NCI-H524 (cell line): ENCODE measurements at regions not wholly inside any gene's neighbourhood (a gene's known extent, or its start where the extent isn't known, plus 50 kb on each side); places are given as distances from the start of the nearest gene placed in this dataset.
A peak's percentile ranks its signal among the peaks of the same experiment; 100 is the strongest.

ENCODE experiments used
- DNase-seq, 2 experiments: peaks; one replicate each; lab custom pipeline; 2025; lab: John Stamatoyannopoulos, UW

GRCh38 chr13:85381082-85381481, 418.1 kb downstream of the SLITRK6 start:
- no peak for DNase-seq

- DNase-seq, result no peak
Observed at GRCh38 chr13:85379991-85380390, 419.2 kb downstream of the SLITRK6 start.

GRCh38 chr13:85379433-85379832, 419.8 kb downstream of the SLITRK6 start:
- no peak for DNase-seq

- no peak for DNase-seq
Observed at GRCh38 chr13:85377783-85378182, 421.4 kb downstream of the SLITRK6 start.

- no peak for DNase-seq
Observed at GRCh38 chr13:85373322-85373721, 425.9 kb downstream of the SLITRK6 start.

GRCh38 chr13:85371254-85371653, 428.0 kb downstream of the SLITRK6 start:
- no peak for DNase-seq

GRCh38 chr13:85368686-85369085, 430.5 kb downstream of the SLITRK6 start:
- no peak for DNase-seq

GRCh38 chr13:85367887-85368286, 431.3 kb downstream of the SLITRK6 start:
- no peak for DNase-seq

- DNase-seq, result no peak
Observed at GRCh38 chr13:85366759-85367417, 432.3 kb downstream of the SLITRK6 start.

GRCh38 chr13:85363504-85363903, 435.7 kb downstream of the SLITRK6 start:
- DNase-seq, result no peak

- no peak for DNase-seq
Observed at GRCh38 chr13:85362980-85363379, 436.2 kb downstream of the SLITRK6 start.

- DNase-seq, result no peak
Observed at GRCh38 chr13:85347251-85347650, 452.0 kb downstream of the SLITRK6 start.

GRCh38 chr13:85334187-85334586, 465.0 kb downstream of the SLITRK6 start:
- DNase-seq, result no peak

GRCh38 chr13:85333506-85334020, 465.7 kb downstream of the SLITRK6 start:
- no peak for DNase-seq

- no peak for DNase-seq
Observed at GRCh38 chr13:85332615-85333014, 466.6 kb downstream of the SLITRK6 start.

- DNase-seq, result no peak
Observed at GRCh38 chr13:85321734-85322133, 477.5 kb downstream of the SLITRK6 start.

- no peak for DNase-seq
Observed at GRCh38 chr13:85317781-85318180, 481.4 kb downstream of the SLITRK6 start.

GRCh38 chr13:85316506-85317025, 482.7 kb downstream of the SLITRK6 start:
- DNase-seq, result no peak

GRCh38 chr13:85314686-85315085, 484.5 kb downstream of the SLITRK6 start:
- DNase-seq, result peak; percentile 74 to 90

GRCh38 chr13:85313761-85314503, 485.3 kb downstream of the SLITRK6 start:
- DNase-seq, result peak; percentile 52 to 85

GRCh38 chr13:85312071-85312470, 487.1 kb downstream of the SLITRK6 start:
- DNase-seq, result no peak

GRCh38 chr13:85303630-85304029, 495.6 kb downstream of the SLITRK6 start:
- no peak for DNase-seq

- DNase-seq, result no peak
Observed at GRCh38 chr13:85298387-85298924, 500.8 kb downstream of the SLITRK6 start.
